ENCODE measurements at regions not wholly inside any gene's neighbourhood (a gene's known extent, or its start where the extent isn't known, plus 50 kb on each side); places are given as distances from the start of the nearest gene placed in this dataset.
A peak's percentile ranks its signal among the peaks of the same experiment; 100 is the strongest.
"Not testable (repeated sequence)": the region's sequence is repeated elsewhere in the genome, so short reads cannot be mapped to it uniquely, and the experiment has no call there.

GRCh38 chr14:59022144-59022543 lies 166.3 kb upstream of the DAAM1 start:
- Histone ChIP-seq H3K36me3 (no peaks in the 10 kb centered on the region), H3K27me3 (no peaks in the 10 kb centered on the region; the same call in 1 of the 2 replicates), H3K9me3 (no peaks in the 10 kb centered on the region), H3K4me3 (ENCODE audit: low read depth, low read length) (no peak overlapping the region), H3K4me1 (no peaks in the 10 kb centered on the region)
- no peak for DNase-seq
- TF ChIP-seq CTCF (IDR thresholded peaks at IDR 0.05; ENCODE audit: low read depth, low read length) = peak; percentile 34

- H3K27me3 ChIP-seq = no peaks in the 10 kb centered on the region; the same call in 1 of the 2 replicates
- no peaks in the 10 kb centered on the region for H3K9me3 ChIP-seq
- H3K4me3 ChIP-seq (ENCODE audit: low read depth, low read length) = no peak overlapping the region
- TF ChIP-seq CTCF (IDR thresholded peaks at IDR 0.05; ENCODE audit: low read depth, low read length) = no peak
- no peaks in the 10 kb centered on the region for H3K36me3 ChIP-seq
- no peak for DNase-seq
- no peaks in the 10 kb centered on the region for H3K4me1 ChIP-seq
Observed at GRCh38 chr14:59026081-59026480, 162.4 kb upstream of the DAAM1 start.

GRCh38 chr14:59026640-59027039 lies 161.8 kb upstream of the DAAM1 start:
- H3K9me3 ChIP-seq; H3K4me3 ChIP-seq (ENCODE audit: low read depth, low read length); H3K36me3 ChIP-seq; H3K27me3 ChIP-seq; DNase-seq; H3K4me1 ChIP-seq: not testable (repeated sequence)

GRCh38 chr14:59028476-59029202 lies 159.8 kb upstream of the DAAM1 start:
- no peaks in the 10 kb centered on the region for H3K36me3 ChIP-seq
- peak; percentile 90 for TF ChIP-seq CTCF (IDR thresholded peaks at IDR 0.05; ENCODE audit: low read depth, low read length)
- H3K4me1 ChIP-seq = no peaks in the 10 kb centered on the region
- peak; percentile 59 for DNase-seq
- no peaks in the 10 kb centered on the region; the same call in 1 of the 2 replicates for H3K27me3 ChIP-seq
- no peak overlapping the region for H3K4me3 ChIP-seq (ENCODE audit: low read depth, low read length)
- no peaks in the 10 kb centered on the region for H3K9me3 ChIP-seq

- DNase-seq = no peak
- Histone ChIP-seq H3K9me3 (no peaks in the 10 kb centered on the region), H3K4me3 (ENCODE audit: low read depth, low read length) (no peak overlapping the region), H3K27me3 (no peaks in the 10 kb centered on the region), H3K4me1 (no peaks in the 10 kb centered on the region), H3K36me3 (no peaks in the 10 kb centered on the region)
- TF ChIP-seq CTCF (IDR thresholded peaks at IDR 0.05; ENCODE audit: low read depth, low read length) = no peak
Observed at GRCh38 chr14:59032826-59033225, 155.6 kb upstream of the DAAM1 start.

GRCh38 chr14:59036134-59036533 lies 152.3 kb upstream of the DAAM1 start:
- Histone ChIP-seq H3K27me3 (no peaks in the 10 kb centered on the region), H3K4me1 (no peaks in the 10 kb centered on the region), H3K9me3 (no peaks in the 10 kb centered on the region), H3K4me3 (ENCODE audit: low read depth, low read length) (no peak overlapping the region), H3K36me3 (no peaks in the 10 kb centered on the region)
- no peak for TF ChIP-seq CTCF (IDR thresholded peaks at IDR 0.05; ENCODE audit: low read depth, low read length)
- DNase-seq = no peak
